Right lobe of liver (tissue), 6 donors: ENCODE measurements at regions not wholly inside any gene's neighbourhood (a gene's known extent, or its start where the extent isn't known, plus 50 kb on each side); places are given as distances from the start of the nearest gene placed in this dataset.

Experiments
- ATAC-seq, 4 donors: fragments of 200-7000 bp; cut with Tn5 transposase; one replicate each; pipeline ENCODE4 v1.9.1; 2020; ENCODE audit warnings: mild to moderate bottlenecking in 4 of 4, moderate library complexity in 4 of 4
- DNase-seq, 3 donors: peaks; one replicate each; pipeline ENCODE4 v3.0.0-alpha.2; 2020
- H3K27ac ChIP-seq, 3 donors: fragments of 200-600 bp; one replicate each; pipeline ENCODE4 v1.8.0; 2022
- H3K27me3 ChIP-seq, 2 donors: fragments of 200-600 bp; one replicate each; pipeline ENCODE4 v1.8.0; 2022
- H3K36me3 ChIP-seq, 4 donors: fragments of 200-600 bp; sonication (generic) in 1 of 4; one replicate each; pipeline versions ENCODE4 v1.5.1 to v1.8.0; 2017 to 2022; ENCODE audit warnings: control low read depth in 1 of 4
- H3K4me1 ChIP-seq, 4 donors: fragments of 200-600 bp; sonication (generic) in 1 of 4; one replicate each; pipeline versions ENCODE4 v1.5.1 to v1.8.0; 2017 to 2022; ENCODE audit warnings: control low read depth in 1 of 4
- H3K4me3 ChIP-seq, 3 donors: fragments of 200-600 bp; one replicate each; pipeline ENCODE4 v1.8.0; 2022
- H3K9me3 ChIP-seq, 4 donors: fragments of 200-600 bp; sonication (generic) in 1 of 4; one replicate each; pipeline versions ENCODE4 v1.5.1 to v1.8.0; 2017 to 2022; ENCODE audit warnings: control low read depth in 1 of 4
- POLR2A ChIP-seq: fragments of 450-650 bp; IDR thresholded peaks from one replicate; pipeline ENCODE4 v1.6.1; 2017; ENCODE audit warnings: antibody characterized with exemption, mild to moderate bottlenecking
- WGBS: methylation state at CpG from one replicate; pipeline ENCODE4 v1.1.6; 2018; ENCODE audit warnings: low coverage, low lambda C conversion rate; ENCODE audit not compliant: insufficient coverage; ENCODE audit errors: missing lambda C conversion rate; 5-methylcytosine and 5-hydroxymethylcytosine counted together
- intact Hi-C, 2 donors: fragments of 100-400 bp; cut with DNase I; formaldehyde crosslinking; loops; one replicate each; pipeline versions ENCODE4 v1.11.2 to v1.14.1; 2022
- TF ChIP-seq, protein P1 (sequence below), 4 donors: fragments of 200-600 bp in 3 of 4; fragments of 450-650 bp in 1 of 4; IDR thresholded peaks; one replicate each; pipeline versions ENCODE4 v1.5.1 to v1.8.0; 2016 to 2022; ENCODE audit warnings: antibody characterized with exemption in 4 of 4, mild to moderate bottlenecking in 2 of 4
- donor health status: DM: no; HTN: yes; CAD: no.
- donor health status: DM: no; HTN: no; CAD: no.
- donor health status: DM: no; HTN: no; CAD: no.
- donor health status: DM: no; HTN: yes; CAD: no.
- donor health status: DM: no; HTN: yes; CAD: no.

GRCh38 chr5:3177338-3177737 is 418.3 kb upstream of the IRX1 start:
- intact Hi-C loops, result no loop called here
- ATAC-seq (no peak), DNase-seq (no peak)
- no peak for TF ChIP-seq POLR2A
- TF ChIP-seq, protein P1, sequence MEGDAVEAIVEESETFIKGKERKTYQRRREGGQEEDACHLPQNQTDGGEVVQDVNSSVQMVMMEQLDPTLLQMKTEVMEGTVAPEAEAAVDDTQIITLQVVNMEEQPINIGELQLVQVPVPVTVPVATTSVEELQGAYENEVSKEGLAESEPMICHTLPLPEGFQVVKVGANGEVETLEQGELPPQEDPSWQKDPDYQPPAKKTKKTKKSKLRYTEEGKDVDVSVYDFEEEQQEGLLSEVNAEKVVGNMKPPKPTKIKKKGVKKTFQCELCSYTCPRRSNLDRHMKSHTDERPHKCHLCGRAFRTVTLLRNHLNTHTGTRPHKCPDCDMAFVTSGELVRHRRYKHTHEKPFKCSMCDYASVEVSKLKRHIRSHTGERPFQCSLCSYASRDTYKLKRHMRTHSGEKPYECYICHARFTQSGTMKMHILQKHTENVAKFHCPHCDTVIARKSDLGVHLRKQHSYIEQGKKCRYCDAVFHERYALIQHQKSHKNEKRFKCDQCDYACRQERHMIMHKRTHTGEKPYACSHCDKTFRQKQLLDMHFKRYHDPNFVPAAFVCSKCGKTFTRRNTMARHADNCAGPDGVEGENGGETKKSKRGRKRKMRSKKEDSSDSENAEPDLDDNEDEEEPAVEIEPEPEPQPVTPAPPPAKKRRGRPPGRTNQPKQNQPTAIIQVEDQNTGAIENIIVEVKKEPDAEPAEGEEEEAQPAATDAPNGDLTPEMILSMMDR (IDR thresholded peaks at IDR 0.05), result no peak
- Histone ChIP-seq H3K27ac (no peak overlapping the region), H3K4me1 (no peaks in the 10 kb centered on the region), H3K9me3 (no peaks in the 10 kb centered on the region), H3K36me3 (no peaks in the 10 kb centered on the region), H3K4me3 (no peak overlapping the region), H3K27me3 (no peaks in the 10 kb centered on the region)
- 71% methylated on average over 14 of the region's 15 CpGs for WGBS

GRCh38 chr5:3175416-3175815 is 420.2 kb upstream of the IRX1 start:
- no peak overlapping the region for H3K27ac ChIP-seq
- intact Hi-C loops, result no loop called here
- no peak for TF ChIP-seq POLR2A
- TF ChIP-seq, protein P1 (IDR thresholded peaks at IDR 0.05), result no peak
- no peaks in the 10 kb centered on the region for H3K4me1 ChIP-seq
- no peaks in the 10 kb centered on the region for H3K9me3 ChIP-seq
- no peak overlapping the region for H3K4me3 ChIP-seq
- WGBS, result 42% methylated on average over 7 of the region's 7 CpGs
- H3K27me3 ChIP-seq, result no peaks in the 10 kb centered on the region
- H3K36me3 ChIP-seq, result no peaks in the 10 kb centered on the region
- DNase-seq, result no peak
- no peak for ATAC-seq

- Histone ChIP-seq H3K27me3 (no peaks in the 10 kb centered on the region), H3K4me3 (no peak overlapping the region), H3K36me3 (no peaks in the 10 kb centered on the region), H3K9me3 (no peaks in the 10 kb centered on the region), H3K4me1 (no peaks in the 10 kb centered on the region), H3K27ac (no peak overlapping the region)
- no peak for TF ChIP-seq POLR2A
- TF ChIP-seq, protein P1 (IDR thresholded peaks at IDR 0.05), result no peak
- intact Hi-C loops, result no loop called here
- DNase-seq, result no peak
- ATAC-seq, result no peak
Observed at GRCh38 chr5:3167473-3167872, 416.0 kb upstream of the IRX2 start.

- ATAC-seq (no peak), DNase-seq (no peak)
- intact Hi-C loops, result no loop called here
- TF ChIP-seq, protein P1 (IDR thresholded peaks at IDR 0.05), result no peak
- TF ChIP-seq POLR2A, result no peak
- WGBS, result 23% methylated on average over 2 of the region's 6 CpGs
- no peaks in the 10 kb centered on the region for H3K27me3 ChIP-seq
- no peaks in the 10 kb centered on the region for H3K9me3 ChIP-seq
- H3K27ac ChIP-seq, result no peak overlapping the region
- no peak overlapping the region for H3K4me3 ChIP-seq
- no peaks in the 10 kb centered on the region for H3K4me1 ChIP-seq
- no peaks in the 10 kb centered on the region for H3K36me3 ChIP-seq
Observed at GRCh38 chr5:3163626-3164025, 412.1 kb upstream of the IRX2 start.

DNA sequence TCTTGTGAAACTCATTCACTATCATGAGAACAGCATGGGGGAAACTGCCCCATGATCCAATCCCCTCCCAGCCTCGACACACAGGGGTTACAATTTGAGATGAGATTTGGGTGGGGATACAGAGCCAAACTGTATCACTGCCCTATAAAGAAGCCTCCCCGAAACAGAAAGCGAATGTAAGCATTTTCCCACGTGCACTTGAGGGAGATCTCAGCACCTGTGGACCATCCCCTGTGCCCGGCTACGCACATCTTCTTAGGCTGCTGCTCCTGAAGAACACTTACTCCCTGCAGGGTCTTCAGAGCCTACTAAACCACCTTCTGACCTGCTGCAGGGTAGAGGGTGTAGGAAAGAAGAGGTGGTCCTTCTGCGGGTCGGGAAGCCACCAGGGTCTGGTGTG is 410.2 kb upstream of the IRX2 start:
- H3K4me3 ChIP-seq, result no peak overlapping the region
- ATAC-seq, result no peak
- no peak for DNase-seq
- no peaks in the 10 kb centered on the region for H3K36me3 ChIP-seq
- TF ChIP-seq, protein P1 (IDR thresholded peaks at IDR 0.05), result no peak
- no peak for TF ChIP-seq POLR2A
- no peaks in the 10 kb centered on the region for H3K9me3 ChIP-seq
- intact Hi-C loops, result no loop called here
- no peaks in the 10 kb centered on the region for H3K4me1 ChIP-seq
- H3K27me3 ChIP-seq, result no peaks in the 10 kb centered on the region
- 14% methylated on average over 5 of the region's 8 CpGs for WGBS
- H3K27ac ChIP-seq, result no peak overlapping the region
